SU-DHL-6 (cell line): ENCODE measurements at regions not wholly inside any gene's neighbourhood (a gene's known extent, or its start where the extent isn't known, plus 50 kb on each side); places are given as distances from the start of the nearest gene placed in this dataset.

Source experiments
- H2AFZ ChIP-seq: fragments of 200-600 bp; sonication (generic); 2 replicates; pipeline ENCODE4 v1.6.1; 2014; ENCODE audit warnings: low read depth, mild to moderate bottlenecking, moderate library complexity, mixed read lengths, antibody characterized with exemption, low read length; ENCODE audit not compliant: severe bottlenecking
- H3F3A ChIP-seq: fragments of 200-600 bp; shearing (Covaris generic); 2 replicates; pipeline ENCODE4 v1.6.0; 2016; ENCODE audit warnings: antibody characterized with exemption, mild to moderate bottlenecking; ENCODE audit not compliant: insufficient read depth
- H3K27ac ChIP-seq: fragments of 200-600 bp; sonication (generic); 2 replicates; pipeline ENCODE4 v1.5.1; 2016; ENCODE audit warnings: low read depth, mild to moderate bottlenecking, low read length, moderate library complexity, mixed read lengths
- H3K27me3 ChIP-seq: fragments of 200-600 bp; sonication (generic), shearing (Covaris generic); 2 replicates; pipeline ENCODE4 v1.6.0; 2014; ENCODE audit warnings: mild to moderate bottlenecking, low read length
- H3K36me3 ChIP-seq: fragments of 200-600 bp; sonication (generic); 2 replicates; pipeline ENCODE4 v1.6.1; 2014; ENCODE audit warnings: mild to moderate bottlenecking, low read length, mixed read lengths
- H3K4me2 ChIP-seq: fragments of 300-600, 200-600 bp; shearing (Covaris generic), sonication (generic); 2 replicates; pipeline ENCODE4 v1.6.0; 2014; ENCODE audit warnings: low read length, low read depth, mild to moderate bottlenecking; ENCODE audit not compliant: poor library complexity, severe bottlenecking
- H3K4me3 ChIP-seq: fragments of 200-600 bp; sonication (generic); 2 replicates; pipeline ENCODE4 v1.5.1; 2014; ENCODE audit warnings: antibody characterized with exemption, low read length, mild to moderate bottlenecking, mixed read lengths; ENCODE audit not compliant: insufficient read depth, poor library complexity, severe bottlenecking
- H3K79me2 ChIP-seq: fragments of 200-600 bp; sonication (generic); 2 replicates; pipeline ENCODE4 v1.6.1; 2014; ENCODE audit warnings: mild to moderate bottlenecking, low read length, moderate library complexity; ENCODE audit not compliant: insufficient read depth
- H3K9ac ChIP-seq: fragments of 200-600 bp; sonication (generic); 2 replicates; pipeline ENCODE4 v1.7.0; 2014; ENCODE audit warnings: mild to moderate bottlenecking, low read length
- H3K9me2 ChIP-seq: fragments of 200-600 bp; sonication (generic); replicated peaks from 2 replicates; pipeline ENCODE4 v1.6.1; 2014; ENCODE audit warnings: low read length; ENCODE audit not compliant: insufficient read depth
- H3K9me3 ChIP-seq: fragments of 200-600 bp; sonication (generic); 2 replicates; pipeline ENCODE4 v1.6.1; 2014; ENCODE audit warnings: low read length, mixed read lengths; ENCODE audit not compliant: insufficient read depth
- H4K20me1 ChIP-seq: fragments of 200-600 bp; sonication (generic); 2 replicates; pipeline ENCODE4 v1.6.1; 2014; ENCODE audit warnings: low read depth, mild to moderate bottlenecking, antibody characterized with exemption, low read length, moderate library complexity, mixed read lengths
- CTCF ChIP-seq: fragments of 200-600 bp; sonication (generic); IDR thresholded peaks from one replicate; pipeline ENCODE4 v1.5.1; 2017; ENCODE audit warnings: antibody characterized with exemption, mild to moderate bottlenecking, low read length, moderate library complexity; ENCODE audit not compliant: insufficient read depth, poor library complexity, severe bottlenecking
- EZH2phosphoT487 ChIP-seq: fragments of 200-600 bp; sonication (generic), shearing (Covaris generic); conservative IDR thresholded peaks from 2 replicates; pipeline ENCODE4 v1.6.1; 2018; ENCODE audit warnings: mild to moderate bottlenecking, antibody characterized with exemption, low read length, moderate library complexity, mixed read lengths

DNA sequence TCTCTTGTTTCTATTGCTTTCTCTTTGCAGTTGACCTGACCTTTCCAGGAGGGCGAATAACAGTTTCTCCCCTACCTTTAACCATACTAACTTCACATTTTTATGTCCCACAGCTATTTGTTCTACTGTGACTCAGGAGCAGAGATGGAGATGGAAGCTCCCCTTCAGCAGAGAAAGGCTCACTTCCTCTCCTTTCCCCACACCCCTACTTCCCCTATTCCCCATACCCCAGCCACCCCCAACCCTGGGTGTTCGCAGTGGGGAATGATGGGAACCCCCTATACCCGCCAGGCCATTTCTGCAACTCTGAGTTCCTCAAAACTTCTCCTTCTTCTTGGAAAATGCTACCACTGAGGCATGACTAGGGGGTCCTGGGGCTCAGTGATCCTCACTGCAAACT lies 285.4 kb upstream of the MGAT5 start:
- no peak overlapping the region for H3K4me3 ChIP-seq
- no peaks in the 10 kb centered on the region for H3K9me2 ChIP-seq
- H2AFZ ChIP-seq: no peak overlapping the region
- H4K20me1 ChIP-seq: no peaks in the 10 kb centered on the region
- H3K9ac ChIP-seq: no peak overlapping the region
- H3K79me2 ChIP-seq: no peaks in the 10 kb centered on the region
- H3K4me2 ChIP-seq: no peak overlapping the region
- H3K36me3 ChIP-seq: no peaks in the 10 kb centered on the region
- H3F3A ChIP-seq: no peaks in the 10 kb centered on the region
- H3K9me3 ChIP-seq: no peaks in the 10 kb centered on the region
- TF ChIP-seq CTCF (no peak), EZH2phosphoT487 (no peak)
- 0 out of 2 replicates have a peak, but pooled peaks cover 8% of the 10 kb centered on the region for H3K27me3 ChIP-seq
- no peak overlapping the region for H3K27ac ChIP-seq

GRCh38 chr2:133970641-133971040 lies 283.2 kb upstream of the MGAT5 start:
- Histone ChIP-seq H3K4me2 (no peak overlapping the region), H3K9ac (no peak overlapping the region), H3K36me3 (no peaks in the 10 kb centered on the region), H3K9me2 (no peaks in the 10 kb centered on the region), H3F3A (no peaks in the 10 kb centered on the region), H3K9me3 (no peaks in the 10 kb centered on the region), H2AFZ (no peak overlapping the region), H3K4me3 (no peak overlapping the region), H3K27me3 (0 out of 2 replicates have a peak, but pooled peaks cover 8% of the 10 kb centered on the region), H4K20me1 (no peaks in the 10 kb centered on the region), H3K79me2 (no peaks in the 10 kb centered on the region), H3K27ac (no peak overlapping the region)
- no peak for TF ChIP-seq EZH2phosphoT487
- no peak for TF ChIP-seq CTCF

DNA sequence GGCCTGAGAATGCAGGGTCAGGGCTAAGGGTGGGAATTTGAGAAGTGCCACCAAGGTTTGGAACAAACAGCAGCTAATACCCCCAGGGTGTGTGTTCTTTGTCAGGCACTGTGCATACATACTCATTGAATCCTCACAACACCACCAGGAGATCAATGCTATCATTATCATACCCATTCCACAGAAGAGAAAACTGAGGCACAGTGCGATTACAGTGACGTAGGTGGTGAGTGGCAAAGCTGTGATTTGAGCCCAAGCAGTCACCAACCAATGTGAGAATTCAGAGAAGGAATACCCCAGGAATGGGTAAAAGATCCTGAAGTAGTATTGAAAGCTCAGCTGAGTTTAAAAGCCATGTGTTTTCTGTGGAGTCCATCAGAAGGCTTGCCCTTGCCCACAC lies 281.6 kb upstream of the MGAT5 start:
- no peak overlapping the region for H3K4me2 ChIP-seq
- no peak overlapping the region for H2AFZ ChIP-seq
- TF ChIP-seq CTCF: no peak
- no peak for TF ChIP-seq EZH2phosphoT487
- H3K9me3 ChIP-seq: no peaks in the 10 kb centered on the region
- H3K36me3 ChIP-seq: no peaks in the 10 kb centered on the region
- H3K79me2 ChIP-seq: no peaks in the 10 kb centered on the region
- no peaks in the 10 kb centered on the region for H3F3A ChIP-seq
- no peak overlapping the region for H3K4me3 ChIP-seq
- 0 out of 2 replicates have a peak, but pooled peaks cover 8% of the 10 kb centered on the region for H3K27me3 ChIP-seq
- H3K9me2 ChIP-seq: no peaks in the 10 kb centered on the region
- H3K27ac ChIP-seq: no peak overlapping the region
- no peaks in the 10 kb centered on the region for H4K20me1 ChIP-seq
- no peak overlapping the region for H3K9ac ChIP-seq

DNA sequence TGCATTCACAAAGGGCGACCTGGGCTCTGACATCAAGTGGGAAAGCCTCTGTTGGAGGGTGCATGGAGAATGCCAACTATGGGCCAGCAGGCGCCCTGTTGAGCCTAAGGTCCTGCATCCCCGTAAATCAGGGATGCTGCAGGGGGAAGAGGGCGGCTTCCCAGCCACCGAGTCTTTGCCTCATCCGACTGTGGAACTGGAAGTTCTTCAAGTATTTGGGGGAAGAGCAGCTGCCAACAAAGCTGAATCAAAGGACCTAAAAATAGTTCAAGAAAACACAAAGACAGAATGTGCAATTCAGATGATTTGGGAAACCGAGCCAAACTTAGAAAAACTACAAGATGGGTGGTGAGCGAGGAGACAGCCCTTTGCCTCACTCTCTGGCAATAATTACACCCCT lies 281.1 kb upstream of the MGAT5 start:
- no peak overlapping the region for H2AFZ ChIP-seq
- H4K20me1 ChIP-seq: no peaks in the 10 kb centered on the region
- no peaks in the 10 kb centered on the region for H3K79me2 ChIP-seq
- no peak overlapping the region for H3K4me2 ChIP-seq
- no peak overlapping the region for H3K9ac ChIP-seq
- H3K36me3 ChIP-seq: no peaks in the 10 kb centered on the region
- TF ChIP-seq CTCF: no peak
- no peak for TF ChIP-seq EZH2phosphoT487
- H3F3A ChIP-seq: no peaks in the 10 kb centered on the region
- H3K9me2 ChIP-seq: no peaks in the 10 kb centered on the region
- no peak overlapping the region for H3K27ac ChIP-seq
- no peaks in the 10 kb centered on the region for H3K9me3 ChIP-seq
- H3K27me3 ChIP-seq: 0 out of 2 replicates have a peak, but pooled peaks cover 8% of the 10 kb centered on the region
- H3K4me3 ChIP-seq: no peak overlapping the region
